Muscle layer of duodenum (tissue), 2 donors: ENCODE measurements at regions not wholly inside any gene's neighbourhood (a gene's known extent, or its start where the extent isn't known, plus 50 kb on each side); places are given as distances from the start of the nearest gene placed in this dataset.

Source experiments
- H3K27ac ChIP-seq: one replicate; pipeline ENCODE4 v1.7.0; 2013; ENCODE audit warnings: mild to moderate bottlenecking, low read length
- H3K27me3 ChIP-seq: one replicate; pipeline ENCODE4 v1.7.0; 2013; ENCODE audit warnings: low read depth, mild to moderate bottlenecking, control low read depth, low read length
- H3K36me3 ChIP-seq, 2 donors: one replicate each; pipeline ENCODE4 v1.7.0; 2013; ENCODE audit warnings: low read length in 2 of 2, control low read depth in 1 of 2, mild to moderate bottlenecking in 1 of 2; ENCODE audit not compliant: insufficient read depth in 2 of 2, control insufficient read depth in 1 of 2
- H3K4me1 ChIP-seq, 2 donors: one replicate each; pipeline ENCODE4 v1.7.0; 2013; ENCODE audit warnings: low read length in 2 of 2, mild to moderate bottlenecking in 2 of 2, control low read depth in 1 of 2, moderate library complexity in 1 of 2; ENCODE audit not compliant: insufficient read depth in 2 of 2, control insufficient read depth in 1 of 2
- H3K4me3 ChIP-seq, 2 donors: one replicate each; pipeline ENCODE4 v1.7.0; 2013; ENCODE audit warnings: low read length in 2 of 2, low read depth in 1 of 2, mild to moderate bottlenecking in 1 of 2
- H3K9me3 ChIP-seq, 2 donors: one replicate each; pipeline ENCODE4 v1.7.0; 2013; ENCODE audit warnings: low read length in 2 of 2, control low read depth in 1 of 2, mild to moderate bottlenecking in 1 of 2; ENCODE audit not compliant: control insufficient read depth in 1 of 2
- donor health status: healthy.

DNA sequence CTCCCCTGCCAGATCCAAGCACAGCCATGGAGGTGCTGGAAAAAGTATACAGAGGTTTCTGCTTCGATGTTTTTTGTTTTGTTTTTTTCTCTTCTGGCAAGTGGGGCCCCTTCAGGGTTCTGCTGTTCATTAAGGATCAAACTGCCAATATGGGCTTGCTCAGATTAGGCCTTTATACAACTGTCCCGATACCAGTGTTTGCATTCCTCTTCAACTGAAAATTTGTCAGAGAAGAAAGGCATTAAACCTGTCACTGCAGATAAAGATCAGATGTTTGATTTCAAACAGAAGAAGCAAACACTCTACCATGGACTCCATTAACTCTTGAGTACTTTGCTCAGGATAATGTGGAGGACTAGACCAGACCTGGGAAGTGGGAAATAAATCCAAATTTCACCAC lies 396.0 kb upstream of the SMIM21 start:
- no peak overlapping the region for H3K4me3 ChIP-seq
- no peaks in the 10 kb centered on the region for H3K36me3 ChIP-seq
- H3K27ac ChIP-seq: no peak overlapping the region
- no peaks in the 10 kb centered on the region for H3K9me3 ChIP-seq
- no peaks in the 10 kb centered on the region for H3K27me3 ChIP-seq
- peaks cover 0 to 7% of the 10 kb centered on the region in 2 donors for H3K4me1 ChIP-seq

DNA sequence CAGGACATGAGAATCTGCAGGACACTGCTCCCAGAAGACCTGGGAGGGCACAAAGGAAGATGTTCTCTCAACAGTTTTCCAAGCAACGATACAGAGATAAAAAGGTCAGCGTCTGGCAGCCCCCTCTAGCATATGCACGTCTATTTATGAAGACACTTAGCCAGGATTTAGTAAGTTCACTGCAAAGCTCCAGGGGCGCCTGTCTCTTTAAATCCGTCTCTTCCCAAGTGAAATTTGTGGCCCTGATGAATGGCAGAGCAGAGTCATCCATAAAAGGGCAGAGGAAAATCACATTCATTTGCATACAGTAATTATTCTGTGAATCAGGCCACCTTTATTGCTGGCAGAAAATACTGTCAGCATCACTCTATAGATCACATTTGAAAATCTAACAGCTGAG lies 390.9 kb upstream of the SMIM21 start:
- Histone ChIP-seq H3K27me3 (no peaks in the 10 kb centered on the region), H3K9me3 (no peaks in the 10 kb centered on the region), H3K36me3 (no peaks in the 10 kb centered on the region), H3K27ac (no peak overlapping the region), H3K4me3 (no peak overlapping the region), H3K4me1 (peaks cover 0 to 13% of the 10 kb centered on the region in 2 donors)

DNA sequence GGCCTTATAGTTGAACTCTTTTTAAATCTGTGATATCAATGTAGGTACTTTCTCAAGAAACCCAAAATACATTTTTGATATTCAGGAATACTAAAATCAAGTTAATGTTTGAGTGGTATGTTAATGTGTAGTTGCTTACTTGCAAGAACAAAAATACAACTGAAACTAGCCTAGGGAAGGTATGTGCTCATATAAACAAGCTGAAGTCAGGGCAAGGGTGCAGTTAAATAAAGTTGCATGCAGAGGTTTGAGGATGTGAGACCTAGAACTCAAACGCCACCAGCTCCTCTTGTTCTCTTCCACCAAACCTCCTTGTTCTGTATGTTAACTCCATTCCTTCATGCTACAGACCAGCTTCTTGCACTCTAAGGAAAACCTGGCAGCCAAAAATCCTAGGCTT lies 388.3 kb upstream of the SMIM21 start:
- peaks cover 0 to 10% of the 10 kb centered on the region in 2 donors for H3K4me1 ChIP-seq
- H3K27ac ChIP-seq: no peak overlapping the region
- no peaks in the 10 kb centered on the region for H3K27me3 ChIP-seq
- no peaks in the 10 kb centered on the region for H3K9me3 ChIP-seq
- H3K4me3 ChIP-seq: no peak overlapping the region
- no peaks in the 10 kb centered on the region for H3K36me3 ChIP-seq

DNA sequence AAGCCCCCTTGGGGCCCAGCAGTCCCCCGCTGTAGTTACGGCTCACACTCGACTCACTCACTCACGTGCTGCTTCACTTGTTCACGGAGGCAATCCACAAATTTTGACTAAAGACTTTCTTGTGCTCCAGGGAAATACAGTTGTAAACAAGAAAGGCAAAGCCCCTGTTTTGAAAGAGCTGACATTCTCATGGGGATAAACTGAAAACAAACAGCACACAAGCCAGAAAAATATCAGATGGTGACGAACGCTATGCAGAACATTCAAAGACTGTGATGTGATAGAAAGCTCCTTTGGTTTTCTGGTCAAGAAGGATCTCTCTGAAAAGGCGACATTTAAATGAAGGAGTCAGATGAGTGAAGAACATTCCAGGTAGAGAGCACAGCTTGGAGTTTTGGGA lies 385.3 kb upstream of the SMIM21 start:
- H3K27ac ChIP-seq: no peak overlapping the region
- H3K4me3 ChIP-seq: no peak overlapping the region
- H3K4me1 ChIP-seq: peaks cover 0 to 2% of the 10 kb centered on the region in 2 donors

DNA sequence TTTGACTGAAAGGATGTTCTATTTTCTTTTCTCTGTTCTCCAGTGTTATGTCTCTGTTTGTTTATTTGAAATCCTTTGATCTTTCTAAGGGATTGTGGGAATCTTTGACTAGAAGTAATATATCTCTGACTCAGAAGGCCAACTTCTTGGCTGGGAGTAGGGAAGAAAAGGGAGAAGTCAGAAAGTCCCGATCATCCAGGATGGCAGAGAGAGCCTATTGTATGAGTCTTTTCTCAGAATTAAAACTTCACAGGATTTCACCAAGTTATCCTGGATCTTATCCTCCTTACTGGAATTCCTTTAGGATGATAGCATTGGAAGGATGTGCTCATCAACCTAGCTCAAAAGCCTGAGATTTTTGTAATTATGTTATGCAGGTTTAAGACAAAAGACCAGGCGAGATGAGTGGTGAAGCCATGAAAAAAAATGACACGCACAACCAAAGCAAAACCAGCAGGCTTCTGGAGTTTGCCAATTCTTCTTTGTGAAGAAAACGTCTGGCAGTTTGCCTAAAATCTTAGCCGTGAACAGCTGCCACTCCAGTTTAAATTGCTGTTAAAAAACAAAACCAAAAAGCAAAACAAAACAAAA lies 383.6 kb upstream of the SMIM21 start:
- H3K27me3 ChIP-seq: no peaks in the 10 kb centered on the region
- H3K9me3 ChIP-seq: no peaks in the 10 kb centered on the region
- no peak overlapping the region for H3K27ac ChIP-seq
- H3K4me1 ChIP-seq: no peaks in the 10 kb centered on the region
- H3K36me3 ChIP-seq: no peaks in the 10 kb centered on the region
- H3K4me3 ChIP-seq: no peak overlapping the region

More for the DNA sequence above, 385.3 kb upstream of the SMIM21 start:
- no peaks in the 10 kb centered on the region for H3K9me3 ChIP-seq
- H3K36me3 ChIP-seq: no peaks in the 10 kb centered on the region
- H3K27me3 ChIP-seq: no peaks in the 10 kb centered on the region

DNA sequence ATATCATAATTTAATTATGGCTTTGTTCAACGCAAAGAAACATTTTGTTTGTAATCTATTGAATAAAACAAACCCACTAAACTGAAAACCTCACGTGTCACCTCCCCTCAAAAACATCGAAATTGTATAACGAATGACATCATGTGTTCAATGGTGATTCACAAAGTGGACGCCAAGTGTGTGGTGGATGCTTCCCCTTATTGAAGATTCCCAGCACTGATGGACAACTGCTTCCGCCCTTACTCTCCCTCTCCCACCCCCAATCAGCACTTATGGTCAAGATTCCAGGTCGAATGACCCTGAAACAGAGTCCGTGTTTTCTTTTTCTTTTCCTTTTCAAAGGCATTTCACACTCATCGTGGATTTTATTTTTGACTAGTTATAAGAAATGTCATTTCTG lies 383.0 kb upstream of the SMIM21 start:
- Histone ChIP-seq H3K36me3 (no peaks in the 10 kb centered on the region), H3K27me3 (no peaks in the 10 kb centered on the region), H3K27ac (no peak overlapping the region), H3K9me3 (no peaks in the 10 kb centered on the region), H3K4me3 (no peak overlapping the region), H3K4me1 (no peaks in the 10 kb centered on the region)

DNA sequence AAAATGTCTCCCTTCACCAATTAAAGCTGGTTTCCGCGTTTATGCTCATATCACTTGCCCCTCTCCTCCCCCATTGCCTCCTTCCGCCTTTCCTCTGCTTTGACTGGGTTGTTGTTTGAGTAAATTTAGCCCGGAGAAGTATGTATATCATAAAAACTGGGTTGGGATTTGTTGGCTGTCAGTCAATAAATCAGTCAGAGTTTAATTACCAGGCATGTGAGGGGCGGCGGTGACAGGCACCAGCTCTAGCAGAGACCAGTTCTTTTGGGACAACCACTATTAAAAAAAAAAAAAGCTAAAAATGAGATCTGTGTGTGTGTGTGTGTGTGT lies 382.4 kb upstream of the SMIM21 start:
- Histone ChIP-seq H3K27ac (no peak overlapping the region), H3K4me3 (no peak overlapping the region), H3K27me3 (no peaks in the 10 kb centered on the region), H3K4me1 (no peaks in the 10 kb centered on the region), H3K9me3 (no peaks in the 10 kb centered on the region), H3K36me3 (no peaks in the 10 kb centered on the region)

DNA sequence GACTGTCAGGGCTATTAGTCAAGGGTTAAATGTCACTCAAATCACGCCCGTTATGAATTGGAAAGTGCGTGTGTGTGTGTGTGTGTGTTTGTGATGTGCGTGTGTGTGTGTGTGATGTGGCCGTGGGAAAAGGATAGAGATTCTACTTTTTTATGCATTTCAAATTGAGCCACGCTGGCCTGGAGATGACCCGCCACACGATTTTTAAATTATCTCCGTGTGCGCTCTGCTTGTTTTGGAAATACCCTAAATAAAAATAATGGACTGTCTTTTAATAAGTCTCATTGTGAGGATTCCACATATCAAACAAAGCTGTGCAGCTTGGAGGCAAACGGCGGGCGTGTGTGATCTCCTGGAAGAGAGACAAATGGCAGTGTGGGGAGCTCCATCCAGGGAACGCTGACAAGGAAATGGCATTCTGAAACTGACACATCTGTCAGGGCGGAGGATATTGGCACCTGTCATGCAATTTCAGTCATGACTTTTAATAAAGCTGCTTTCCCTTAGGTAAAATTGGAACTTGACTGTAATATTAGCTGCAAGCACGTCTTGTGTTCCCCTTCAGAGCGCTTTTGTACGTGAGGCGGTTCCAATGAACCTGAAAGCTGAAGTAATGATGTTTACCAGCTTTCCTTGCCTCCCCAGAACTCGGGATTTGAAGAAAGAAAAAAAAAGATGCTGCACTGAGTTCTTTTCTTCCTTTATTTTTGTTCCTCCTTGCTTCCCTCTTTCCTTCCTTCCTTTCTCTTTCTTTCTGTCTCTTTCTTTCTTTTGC lies 381.8 kb upstream of the SMIM21 start:
- Histone ChIP-seq H3K4me3 (no peak overlapping the region), H3K27ac (no peak overlapping the region), H3K4me1 (no peaks in the 10 kb centered on the region), H3K9me3 (no peaks in the 10 kb centered on the region), H3K36me3 (no peaks in the 10 kb centered on the region), H3K27me3 (no peaks in the 10 kb centered on the region)

DNA sequence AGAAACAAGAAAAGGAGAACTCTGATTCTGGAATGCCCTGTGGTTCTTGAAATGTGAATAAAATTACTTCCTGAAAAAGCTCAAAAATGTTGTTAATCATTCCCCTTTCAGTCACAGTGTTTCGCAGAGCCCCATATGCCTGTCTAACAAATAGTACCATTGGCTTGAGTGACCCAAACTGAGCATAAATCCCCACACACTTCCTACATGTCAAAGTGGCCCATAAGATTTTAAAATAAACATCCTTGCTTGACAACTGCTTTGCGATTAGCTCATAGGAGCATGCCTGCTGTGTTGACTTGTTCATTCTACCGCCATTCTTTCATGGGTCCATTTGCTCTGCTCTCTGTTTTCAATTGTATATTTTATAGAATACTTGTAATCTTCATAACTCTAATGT lies 377.8 kb upstream of the SMIM21 start:
- Histone ChIP-seq H3K9me3 (no peaks in the 10 kb centered on the region), H3K27ac (no peak overlapping the region)

DNA sequence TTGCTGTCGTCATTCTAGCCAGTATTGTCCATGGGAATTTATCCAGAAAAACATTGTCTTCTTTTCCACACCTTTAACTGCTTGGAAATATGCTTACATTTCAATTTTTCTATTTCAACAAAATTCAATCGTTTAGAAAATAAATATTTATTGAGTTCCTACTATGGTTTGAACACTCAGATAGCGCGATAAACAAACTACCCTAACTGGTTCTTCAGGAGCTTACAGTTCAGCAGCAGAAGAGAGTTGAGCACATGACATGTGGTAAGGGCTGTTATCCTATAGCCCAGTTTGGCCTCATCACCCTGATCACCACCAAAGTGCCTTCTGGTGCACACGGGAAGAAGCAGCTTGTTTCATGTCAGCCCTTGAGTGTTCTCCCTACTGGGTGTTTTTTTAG lies 375.2 kb upstream of the SMIM21 start:
- no peaks in the 10 kb centered on the region for H3K4me1 ChIP-seq
- no peak overlapping the region for H3K27ac ChIP-seq
- H3K27me3 ChIP-seq: no peaks in the 10 kb centered on the region
- H3K9me3 ChIP-seq: no peaks in the 10 kb centered on the region
- no peak overlapping the region for H3K4me3 ChIP-seq
- H3K36me3 ChIP-seq: no peaks in the 10 kb centered on the region

More for the DNA sequence above, 377.8 kb upstream of the SMIM21 start:
- H3K27me3 ChIP-seq: no peaks in the 10 kb centered on the region
- H3K4me3 ChIP-seq: no peak overlapping the region
- H3K4me1 ChIP-seq: no peaks in the 10 kb centered on the region
- no peaks in the 10 kb centered on the region for H3K36me3 ChIP-seq

DNA sequence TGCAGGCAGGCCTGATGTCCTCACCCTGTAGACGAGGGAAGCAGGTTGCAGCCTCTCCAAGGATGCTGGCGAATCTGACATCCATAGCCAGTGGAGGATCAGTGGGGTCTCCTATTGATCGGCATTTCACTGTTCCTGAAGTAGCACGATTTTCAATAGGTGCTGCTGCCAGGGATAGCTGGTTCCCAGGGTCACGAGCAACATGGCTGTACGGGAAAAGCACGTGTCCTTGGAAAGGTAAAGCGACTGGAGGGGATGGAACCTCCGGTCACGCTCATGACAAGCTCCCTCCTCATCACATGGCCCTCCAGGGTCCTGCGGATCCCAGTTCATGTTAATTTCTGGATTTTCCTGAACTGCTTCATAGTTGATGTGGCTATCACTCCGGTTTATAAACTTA lies 373.7 kb upstream of the SMIM21 start:
- Histone ChIP-seq H3K4me3 (no peak overlapping the region), H3K27me3 (no peaks in the 10 kb centered on the region), H3K9me3 (no peaks in the 10 kb centered on the region), H3K4me1 (no peaks in the 10 kb centered on the region), H3K27ac (no peak overlapping the region), H3K36me3 (no peaks in the 10 kb centered on the region)

DNA sequence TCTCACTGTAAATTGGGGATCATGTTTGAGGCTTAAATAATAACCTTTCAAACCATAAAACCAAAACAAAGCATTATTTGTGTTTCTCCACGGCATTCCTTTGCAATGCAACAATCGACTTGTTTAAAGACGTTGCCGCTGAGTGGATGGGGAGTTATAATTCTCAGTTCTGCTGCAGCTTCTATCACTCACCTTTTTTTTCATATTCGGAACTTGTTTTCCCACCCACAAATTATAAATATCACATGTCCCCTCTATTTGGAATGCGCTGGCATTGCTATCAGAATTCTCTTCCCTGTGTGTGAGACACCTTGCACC lies 372.8 kb upstream of the SMIM21 start:
- H3K4me1 ChIP-seq: no peaks in the 10 kb centered on the region
- H3K27me3 ChIP-seq: no peaks in the 10 kb centered on the region
- H3K4me3 ChIP-seq: no peak overlapping the region
- no peaks in the 10 kb centered on the region for H3K9me3 ChIP-seq
- H3K36me3 ChIP-seq: no peaks in the 10 kb centered on the region
- no peak overlapping the region for H3K27ac ChIP-seq
